Thoracic aorta (tissue), 2 donors: ENCODE measurements at regions not wholly inside any gene's neighbourhood (a gene's known extent, or its start where the extent isn't known, plus 50 kb on each side); places are given as distances from the start of the nearest gene placed in this dataset.

ENCODE experiments used
- ATAC-seq: fragments of 150-250 bp; one replicate; pipeline ENCODE4 v1.8.0; 2017; ENCODE audit warnings: low read depth; ENCODE audit not compliant: insufficient number of reproducible peaks, low FRiP score
- DNase-seq: peaks from one replicate; pipeline ENCODE4 v3.0.0-alpha.2; 2020; ENCODE audit warnings: low spot score
- H3K27ac ChIP-seq, 2 donors: fragments of 200-600 bp; sonication (generic); 1 replicate in 1 of 2; 2 replicates in 1 of 2; pipeline ENCODE4 v1.5.1; 2016; ENCODE audit warnings: mild to moderate bottlenecking in 2 of 2, moderate library complexity in 2 of 2
- H3K27me3 ChIP-seq: fragments of 200-600 bp; sonication (generic); replicated peaks from 2 replicates; pipeline ENCODE4 v1.6.0; 2016; ENCODE audit warnings: mild to moderate bottlenecking; ENCODE audit not compliant: insufficient read depth
- H3K36me3 ChIP-seq: fragments of 200-600 bp; sonication (generic); one replicate; pipeline ENCODE4 v1.5.1; 2016
- H3K4me1 ChIP-seq, 2 donors: fragments of 200-600 bp; sonication (generic); 1 replicate in 1 of 2; 2 replicates in 1 of 2; pipeline versions ENCODE4 v1.5.1 to v1.6.0; 2016; ENCODE audit warnings: low read depth in 2 of 2, mild to moderate bottlenecking in 1 of 2; ENCODE audit not compliant: control insufficient read depth in 1 of 2
- H3K4me3 ChIP-seq: fragments of 200-600 bp; sonication (generic); 2 replicates; pipeline ENCODE4 v1.5.1; 2016; ENCODE audit warnings: mild to moderate bottlenecking
- H3K9me3 ChIP-seq: fragments of 200-600 bp; sonication (generic); 2 replicates; pipeline ENCODE4 v1.5.1; 2016
- CTCF ChIP-seq: fragments of 200-600 bp; sonication (generic); IDR thresholded peaks from one replicate; pipeline ENCODE4 v1.5.1; 2019; ENCODE audit warnings: antibody characterized with exemption

GRCh38 chr1:96474985-96475743, 246.4 kb upstream of the PTBP2 start:
- H3K27ac ChIP-seq = no peak overlapping the region
- ATAC-seq (no peak), DNase-seq (no peak)
- no peaks in the 10 kb centered on the region for H3K9me3 ChIP-seq
- no peak for TF ChIP-seq CTCF
- H3K4me1 ChIP-seq = peaks cover 0 to 9% of the 10 kb centered on the region in 2 donors
- no peaks in the 10 kb centered on the region for H3K36me3 ChIP-seq
- no peak overlapping the region for H3K4me3 ChIP-seq
- no peaks in the 10 kb centered on the region for H3K27me3 ChIP-seq

- H3K36me3 ChIP-seq = no peaks in the 10 kb centered on the region
- no peak overlapping the region for H3K27ac ChIP-seq
- no peak for TF ChIP-seq CTCF
- H3K9me3 ChIP-seq = no peaks in the 10 kb centered on the region
- DNase-seq (no peak), ATAC-seq (no peak)
- peaks cover 0 to 9% of the 10 kb centered on the region in 2 donors for H3K4me1 ChIP-seq
- no peaks in the 10 kb centered on the region for H3K27me3 ChIP-seq
- H3K4me3 ChIP-seq = no peak overlapping the region
Observed at GRCh38 chr1:96475903-96476302, 245.7 kb upstream of the PTBP2 start.

GRCh38 chr1:96478228-96478627, 243.4 kb upstream of the PTBP2 start:
- ATAC-seq (no peak), DNase-seq (no peak)
- Histone ChIP-seq H3K4me3 (no peak overlapping the region), H3K36me3 (no peaks in the 10 kb centered on the region), H3K27ac (no peak overlapping the region), H3K9me3 (no peaks in the 10 kb centered on the region), H3K4me1 (peaks cover 0 to 20% of the 10 kb centered on the region in 2 donors), H3K27me3 (no peaks in the 10 kb centered on the region)
- TF ChIP-seq CTCF = no peak

- no peak overlapping the region for H3K4me3 ChIP-seq
- ATAC-seq = no peak
- no peaks in the 10 kb centered on the region for H3K9me3 ChIP-seq
- H3K27me3 ChIP-seq = no peaks in the 10 kb centered on the region
- DNase-seq = no peak
- peaks cover 0 to 19% of the 10 kb centered on the region in 2 donors for H3K4me1 ChIP-seq
- H3K36me3 ChIP-seq = no peaks in the 10 kb centered on the region
- TF ChIP-seq CTCF = no peak
- no peak overlapping the region for H3K27ac ChIP-seq
Observed at GRCh38 chr1:96481409-96481808, 240.2 kb upstream of the PTBP2 start.

- Histone ChIP-seq H3K4me3 (peak overlapping the region; percentile 44), H3K27ac (peak overlapping the region in 1 of 2 donors; percentile 23), H3K27me3 (no peaks in the 10 kb centered on the region), H3K9me3 (no peaks in the 10 kb centered on the region), H3K4me1 (peaks cover 5 to 23% of the 10 kb centered on the region in 2 donors), H3K36me3 (no peaks in the 10 kb centered on the region)
- TF ChIP-seq CTCF = no peak
- no peak for ATAC-seq
- no peak for DNase-seq
Observed at GRCh38 chr1:96482616-96483015, 239.0 kb upstream of the PTBP2 start.
